GM20000 (cell line): ENCODE measurements at regions not wholly inside any gene's neighbourhood (a gene's known extent, or its start where the extent isn't known, plus 50 kb on each side); places are given as distances from the start of the nearest gene placed in this dataset.

Experiments used
- DNase-seq: peaks from one replicate; pipeline ENCODE4 v3.0.0; 2012; ENCODE audit warnings: low spot score
- CTCF ChIP-seq: IDR thresholded peaks from 2 replicates; pipeline ENCODE4 v1.5.1; 2012; ENCODE audit warnings: mild to moderate bottlenecking, control low read depth; ENCODE audit errors: extremely low read depth, missing control alignments

- TF ChIP-seq CTCF = no peak
- no peak for DNase-seq
These were observed 117.2 kb upstream of the SEMA3C start for GRCh38 chr7:81036057-81036456.

- no peak for DNase-seq
- TF ChIP-seq CTCF = no peak
These were observed 113.1 kb upstream of the SEMA3C start for GRCh38 chr7:81031996-81032395.

GRCh38 chr7:81031243-81031642, 112.4 kb upstream of the SEMA3C start:
- TF ChIP-seq CTCF = no peak
- DNase-seq = no peak

GRCh38 chr7:81030472-81030871, 111.6 kb upstream of the SEMA3C start:
- DNase-seq = no peak
- no peak for TF ChIP-seq CTCF

- no peak for DNase-seq
- TF ChIP-seq CTCF = no peak
These were observed 110.7 kb upstream of the SEMA3C start for GRCh38 chr7:81029511-81029910.

- DNase-seq = no peak
- TF ChIP-seq CTCF = no peak
These were observed 106.5 kb upstream of the SEMA3C start for GRCh38 chr7:81025360-81025759.

- DNase-seq = no peak
- TF ChIP-seq CTCF = no peak
These were observed 96.1 kb upstream of the SEMA3C start for GRCh38 chr7:81014908-81015307.
